ENCODE measurements at regions not wholly inside any gene's neighbourhood (a gene's known extent, or its start where the extent isn't known, plus 50 kb on each side); places are given as distances from the start of the nearest gene placed in this dataset.

DNA sequence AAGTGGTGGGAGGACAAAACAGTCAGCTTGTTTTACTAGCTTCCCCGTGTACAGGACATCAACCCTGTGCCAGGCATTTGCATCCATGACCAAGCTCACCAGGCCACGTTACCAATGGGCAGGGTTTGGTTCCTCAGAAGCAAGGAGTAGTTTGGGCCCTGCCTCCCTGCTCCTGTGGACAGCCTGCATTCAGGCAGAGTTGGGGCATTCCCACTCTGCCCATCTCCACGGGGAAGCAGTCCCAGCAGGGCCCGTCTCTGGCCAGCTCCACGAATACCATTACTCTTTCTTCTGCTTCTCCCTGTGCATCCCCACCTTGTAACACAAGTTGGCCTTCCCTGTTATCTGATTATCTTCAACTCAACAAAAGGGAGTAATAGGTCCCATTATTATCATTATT, 54.0 kb upstream of the RIOK3 start:
- no peak for TF ChIP-seq EZH2 (IDR thresholded peaks at IDR 0.05; ENCODE audit: borderline replicate concordance, low read depth, low read length, poor library complexity, severe bottlenecking)
- TF ChIP-seq, protein P1, sequence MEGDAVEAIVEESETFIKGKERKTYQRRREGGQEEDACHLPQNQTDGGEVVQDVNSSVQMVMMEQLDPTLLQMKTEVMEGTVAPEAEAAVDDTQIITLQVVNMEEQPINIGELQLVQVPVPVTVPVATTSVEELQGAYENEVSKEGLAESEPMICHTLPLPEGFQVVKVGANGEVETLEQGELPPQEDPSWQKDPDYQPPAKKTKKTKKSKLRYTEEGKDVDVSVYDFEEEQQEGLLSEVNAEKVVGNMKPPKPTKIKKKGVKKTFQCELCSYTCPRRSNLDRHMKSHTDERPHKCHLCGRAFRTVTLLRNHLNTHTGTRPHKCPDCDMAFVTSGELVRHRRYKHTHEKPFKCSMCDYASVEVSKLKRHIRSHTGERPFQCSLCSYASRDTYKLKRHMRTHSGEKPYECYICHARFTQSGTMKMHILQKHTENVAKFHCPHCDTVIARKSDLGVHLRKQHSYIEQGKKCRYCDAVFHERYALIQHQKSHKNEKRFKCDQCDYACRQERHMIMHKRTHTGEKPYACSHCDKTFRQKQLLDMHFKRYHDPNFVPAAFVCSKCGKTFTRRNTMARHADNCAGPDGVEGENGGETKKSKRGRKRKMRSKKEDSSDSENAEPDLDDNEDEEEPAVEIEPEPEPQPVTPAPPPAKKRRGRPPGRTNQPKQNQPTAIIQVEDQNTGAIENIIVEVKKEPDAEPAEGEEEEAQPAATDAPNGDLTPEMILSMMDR (conservative IDR thresholded peaks at IDR 0.05; ENCODE audit: low read depth, low read length) = no peak

All from A673 (cell line).